22Rv1 (cell line): ENCODE measurements at regions not wholly inside any gene's neighbourhood (a gene's known extent, or its start where the extent isn't known, plus 50 kb on each side); places are given as distances from the start of the nearest gene placed in this dataset.

ENCODE experiments used
- CTCF ChIP-seq: fragments of 450-650 bp; IDR thresholded peaks from 2 replicates; pipeline ENCODE4 v1.5.1; 2017; ENCODE audit warnings: mild to moderate bottlenecking
- ZFX ChIP-seq: fragments of 450-650 bp; IDR thresholded peaks from 2 replicates; pipeline ENCODE4 v1.6.1; 2017; ENCODE audit warnings: antibody characterized with exemption, borderline replicate concordance

DNA sequence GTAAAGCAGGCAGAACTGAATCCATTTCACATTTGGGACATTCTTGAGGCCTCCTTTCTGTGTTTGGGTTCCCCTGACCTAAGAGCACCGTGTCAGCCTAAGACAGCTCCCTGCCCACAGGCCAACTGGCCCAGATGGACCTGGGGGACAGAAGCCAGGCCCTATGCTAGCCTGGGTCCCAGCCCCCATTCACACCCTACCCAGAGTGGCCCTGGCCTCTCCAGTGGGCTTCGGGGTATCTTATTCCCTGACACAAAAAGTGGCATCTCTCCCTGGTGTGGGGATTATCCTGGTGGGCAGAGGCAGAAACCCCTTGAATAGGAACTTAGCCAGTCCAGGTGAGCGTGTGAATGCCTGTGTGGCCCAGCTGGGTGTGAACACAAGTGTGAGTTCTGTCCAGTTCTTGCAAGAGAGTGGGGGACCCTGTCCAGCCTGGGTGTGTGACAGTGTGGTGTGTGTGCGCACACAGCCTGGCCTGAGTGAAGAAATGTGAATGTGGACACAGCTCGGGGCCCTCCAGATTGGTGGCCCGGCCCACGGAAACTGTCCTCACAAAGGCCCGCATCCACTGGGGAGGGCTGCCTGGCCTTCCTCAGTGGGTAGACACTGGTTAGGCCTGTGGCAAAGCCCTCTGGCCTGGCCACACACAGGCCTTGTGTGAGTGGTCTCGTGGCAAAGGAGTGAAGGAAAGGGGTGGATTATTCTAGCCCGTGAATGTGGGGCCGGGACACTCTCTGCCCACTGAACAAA lies 63.0 kb upstream of the HAAO start:
- TF ChIP-seq CTCF (no peak), ZFX (no peak)
